CD14-positive monocyte (primary cell): ENCODE measurements at regions not wholly inside any gene's neighbourhood (a gene's known extent, or its start where the extent isn't known, plus 50 kb on each side); places are given as distances from the start of the nearest gene placed in this dataset.

ENCODE experiments used
- DNase-seq, 3 donors: peaks; one replicate each; pipeline ENCODE4 v3.0.0-alpha.2; 2011 to 2022
- H2AFZ ChIP-seq: 2 replicates; pipeline ENCODE4 v1.6.0; 2012; ENCODE audit warnings: mild to moderate bottlenecking, low read depth, low read length, inconsistent platforms; ENCODE audit not compliant: insufficient read depth, poor library complexity, severe bottlenecking
- H3K27ac ChIP-seq, 2 donors: 1 replicate in 1 of 2; 2 replicates in 1 of 2; pipeline ENCODE4 v1.5.1; 2012 to 2013; ENCODE audit warnings: low read length in 2 of 2, control low read depth in 1 of 2, inconsistent platforms in 1 of 2, low read depth in 1 of 2, mild to moderate bottlenecking in 1 of 2
- H3K27me3 ChIP-seq, 2 donors: one replicate each; pipeline versions ENCODE4 v1.6.0 to v1.6.1; 2011 to 2013; ENCODE audit warnings: low read length in 2 of 2; ENCODE audit not compliant: control insufficient read depth in 2 of 2, insufficient read depth in 2 of 2
- H3K36me3 ChIP-seq, 2 donors: replicated peaks in 1 of 2; 1 replicate in 1 of 2; 2 replicates in 1 of 2; pipeline versions ENCODE4 v1.5.1 to v1.6.1; 2012 to 2013; ENCODE audit warnings: low read length in 2 of 2, control low read depth in 1 of 2, inconsistent platforms in 1 of 2, mild to moderate bottlenecking in 1 of 2; ENCODE audit not compliant: insufficient read depth in 2 of 2, control insufficient read depth in 1 of 2
- H3K4me1 ChIP-seq, 2 donors: 1 replicate in 1 of 2; 2 replicates in 1 of 2; pipeline versions ENCODE4 v1.5.1 to v1.6.1; 2012 to 2013; ENCODE audit warnings: low read length in 2 of 2, control low read depth in 1 of 2, inconsistent platforms in 1 of 2, mild to moderate bottlenecking in 1 of 2, moderate library complexity in 1 of 2; ENCODE audit not compliant: insufficient read depth in 2 of 2, control insufficient read depth in 1 of 2
- H3K4me2 ChIP-seq: replicated peaks from 2 replicates; pipeline ENCODE3; 2012; ENCODE audit warnings: low read length, moderate library complexity, mild to moderate bottlenecking; ENCODE audit not compliant: poor library complexity, severe bottlenecking; ENCODE audit errors: extremely low read depth
- H3K4me3 ChIP-seq, 3 experiments: fragments of 200-600 bp in 1 of 3; sonication (generic) in 1 of 3; replicated peaks in 1 of 3; 1 replicate in 2 of 3; 2 replicates in 1 of 3; pipeline ENCODE4 v1.5.1; 2011 to 2013; ENCODE audit warnings: low read length in 3 of 3, mild to moderate bottlenecking in 3 of 3, control low read depth in 2 of 3, low read depth in 2 of 3, inconsistent platforms in 1 of 3, moderate library complexity in 1 of 3
- H3K79me2 ChIP-seq: 2 replicates; pipeline ENCODE4 v1.6.0; 2012; ENCODE audit warnings: mild to moderate bottlenecking, control low read depth, inconsistent platforms, low read length, moderate library complexity; ENCODE audit not compliant: insufficient read depth
- H3K9ac ChIP-seq: 2 replicates; pipeline ENCODE4 v1.6.0; 2017; ENCODE audit warnings: low read length, mild to moderate bottlenecking; ENCODE audit not compliant: insufficient read depth, poor library complexity, severe bottlenecking
- H3K9me3 ChIP-seq, 2 donors: replicated peaks in 1 of 2; 1 replicate in 1 of 2; 2 replicates in 1 of 2; pipeline versions ENCODE4 v1.5.1 to v1.6.1; 2012 to 2013; ENCODE audit warnings: low read length in 2 of 2, control low read depth in 1 of 2; ENCODE audit not compliant: control insufficient read depth in 1 of 2, insufficient read depth in 1 of 2
- H4K20me1 ChIP-seq: 2 replicates; pipeline ENCODE4 v1.6.0; 2012; ENCODE audit warnings: mild to moderate bottlenecking, low read length, control low read depth, moderate library complexity; ENCODE audit not compliant: insufficient read depth
- H3K27ac Mint-ChIP-seq, 7 donors: one replicate each; pipeline ENCODE4 v1.8.0; 2020; ENCODE audit warnings: mild to moderate bottlenecking in 7 of 7, mixed read lengths in 7 of 7, moderate library complexity in 6 of 7, inconsistent platforms in 2 of 7
- H3K27me3 Mint-ChIP-seq, 3 donors: one replicate each; pipeline ENCODE4 v1.8.0; 2021 to 2022; ENCODE audit warnings: low read depth in 3 of 3, mild to moderate bottlenecking in 3 of 3, mixed read lengths in 3 of 3, moderate library complexity in 3 of 3, inconsistent platforms in 1 of 3
- H3K36me3 Mint-ChIP-seq, 2 donors: one replicate each; pipeline ENCODE4 v1.8.0; 2020; ENCODE audit warnings: mixed read lengths in 2 of 2, inconsistent platforms in 1 of 2, mild to moderate bottlenecking in 1 of 2
- H3K4me1 Mint-ChIP-seq: one replicate; pipeline ENCODE4 v1.8.0; 2020; ENCODE audit warnings: mild to moderate bottlenecking, mixed read lengths
- H3K4me3 Mint-ChIP-seq, 2 donors: one replicate each; pipeline ENCODE4 v1.8.0; 2020; ENCODE audit warnings: mild to moderate bottlenecking in 2 of 2, mixed read lengths in 2 of 2, moderate library complexity in 1 of 2
- H3K9me3 Mint-ChIP-seq, 7 donors: one replicate each; pipeline ENCODE4 v1.8.0; 2020 to 2022; ENCODE audit warnings: mixed read lengths in 7 of 7, mild to moderate bottlenecking in 6 of 7, moderate library complexity in 6 of 7, inconsistent platforms in 2 of 7
- WGBS: methylation state at CpG from one replicate; pipeline ENCODE4 v1.1.5; 2013; ENCODE audit warnings: missing lambda C conversion rate; ENCODE audit not compliant: insufficient coverage; 5-methylcytosine and 5-hydroxymethylcytosine counted together
- intact Hi-C, 2 donors: fragments of 100-400 bp; cut with micrococcal nuclease; formaldehyde crosslinking; loops; one replicate each; pipeline versions ENCODE4 v1.15.0 to v1.15.1; 2023
- TF ChIP-seq, protein P1 (sequence below): fragments of 200-600 bp; IDR thresholded peaks from one replicate; pipeline ENCODE4 v1.8.0; 2022; ENCODE audit warnings: antibody characterized with exemption, mild to moderate bottlenecking

DNA sequence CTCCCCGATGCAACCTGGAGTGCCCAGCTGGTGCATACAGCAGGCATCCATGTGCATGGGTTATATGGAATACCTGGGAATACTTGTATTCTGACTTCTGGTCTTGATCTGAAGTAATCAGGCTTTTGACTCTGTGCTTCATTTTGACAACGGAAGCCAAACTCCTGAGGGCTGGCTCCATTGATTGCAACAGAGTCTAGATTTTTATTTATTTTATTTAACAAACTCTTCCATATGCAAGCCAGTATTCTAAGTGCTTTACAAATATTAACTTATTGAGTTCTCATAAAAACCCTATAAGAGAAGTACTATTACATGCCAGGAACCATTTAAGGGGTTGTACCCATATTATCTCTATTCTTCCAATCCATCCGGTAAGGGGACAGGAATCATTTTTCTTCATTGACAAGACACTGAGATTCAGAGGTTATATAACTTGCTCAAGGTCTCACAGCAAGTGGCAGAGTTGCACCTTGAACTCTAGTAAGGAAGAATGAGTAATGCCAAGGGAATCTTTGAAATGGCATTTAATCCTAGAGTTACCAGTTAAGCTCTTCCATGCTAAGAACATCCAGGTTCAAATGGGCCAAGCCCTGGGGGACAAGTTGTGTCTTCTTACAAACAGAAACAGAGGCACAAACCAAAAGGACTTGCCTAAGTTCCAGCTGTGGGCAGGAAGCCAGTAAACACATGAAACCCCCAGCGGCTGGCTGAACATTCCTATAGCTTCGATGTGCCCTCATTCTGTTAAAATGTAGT, 241.0 kb downstream of the WDR11 start:
- no peaks in the 10 kb centered on the region for H3K36me3 ChIP-seq
- no peaks in the 10 kb centered on the region for H3K4me1 ChIP-seq
- intact Hi-C loops, result no loop called here
- no peak overlapping the region for H3K27ac ChIP-seq
- H3K9me3 ChIP-seq, result peaks cover 0 to 4% of the 10 kb centered on the region in 2 donors
- no peak overlapping the region for H3K27ac Mint-ChIP-seq
- no peaks in the 10 kb centered on the region for H3K36me3 Mint-ChIP-seq
- no peak overlapping the region for H3K4me3 ChIP-seq
- no peak overlapping the region for H2AFZ ChIP-seq
- no peak overlapping the region for H3K9ac ChIP-seq
- TF ChIP-seq, protein P1, sequence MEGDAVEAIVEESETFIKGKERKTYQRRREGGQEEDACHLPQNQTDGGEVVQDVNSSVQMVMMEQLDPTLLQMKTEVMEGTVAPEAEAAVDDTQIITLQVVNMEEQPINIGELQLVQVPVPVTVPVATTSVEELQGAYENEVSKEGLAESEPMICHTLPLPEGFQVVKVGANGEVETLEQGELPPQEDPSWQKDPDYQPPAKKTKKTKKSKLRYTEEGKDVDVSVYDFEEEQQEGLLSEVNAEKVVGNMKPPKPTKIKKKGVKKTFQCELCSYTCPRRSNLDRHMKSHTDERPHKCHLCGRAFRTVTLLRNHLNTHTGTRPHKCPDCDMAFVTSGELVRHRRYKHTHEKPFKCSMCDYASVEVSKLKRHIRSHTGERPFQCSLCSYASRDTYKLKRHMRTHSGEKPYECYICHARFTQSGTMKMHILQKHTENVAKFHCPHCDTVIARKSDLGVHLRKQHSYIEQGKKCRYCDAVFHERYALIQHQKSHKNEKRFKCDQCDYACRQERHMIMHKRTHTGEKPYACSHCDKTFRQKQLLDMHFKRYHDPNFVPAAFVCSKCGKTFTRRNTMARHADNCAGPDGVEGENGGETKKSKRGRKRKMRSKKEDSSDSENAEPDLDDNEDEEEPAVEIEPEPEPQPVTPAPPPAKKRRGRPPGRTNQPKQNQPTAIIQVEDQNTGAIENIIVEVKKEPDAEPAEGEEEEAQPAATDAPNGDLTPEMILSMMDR, result no peak
- H3K27me3 ChIP-seq, result no peaks in the 10 kb centered on the region
- H3K27me3 Mint-ChIP-seq, result peaks cover 0 to 8% (median 2%) of the 10 kb centered on the region in 3 donors
- peaks cover 0 to 10% (median 6%) of the 10 kb centered on the region in 7 donors for H3K9me3 Mint-ChIP-seq
- WGBS, result 86% methylated on average over 2 of the region's 5 CpGs
- no peak overlapping the region for H3K4me3 Mint-ChIP-seq
- H3K4me1 Mint-ChIP-seq, result no peaks in the 10 kb centered on the region
- DNase-seq, result no peak
- no peaks in the 10 kb centered on the region for H3K79me2 ChIP-seq
- no peak overlapping the region for H3K4me2 ChIP-seq
- no peaks in the 10 kb centered on the region for H4K20me1 ChIP-seq

- WGBS, result no CpG with 5 or more reads among the region's 1 CpG
- TF ChIP-seq, protein P1, result no peak
- no peak overlapping the region for H3K4me3 Mint-ChIP-seq
- H3K9me3 Mint-ChIP-seq, result peaks cover 0 to 10% (median 5%) of the 10 kb centered on the region in 7 donors
- peaks cover 0 to 8% (median 2%) of the 10 kb centered on the region in 3 donors for H3K27me3 Mint-ChIP-seq
- H3K27ac Mint-ChIP-seq, result no peak overlapping the region
- no peaks in the 10 kb centered on the region for H3K4me1 Mint-ChIP-seq
- peaks cover 0 to 4% of the 10 kb centered on the region in 2 donors for H3K9me3 ChIP-seq
- H3K4me3 ChIP-seq, result no peak overlapping the region
- H2AFZ ChIP-seq, result no peak overlapping the region
- no peaks in the 10 kb centered on the region for H3K36me3 Mint-ChIP-seq
- H3K4me1 ChIP-seq, result no peaks in the 10 kb centered on the region
- no peak overlapping the region for H3K27ac ChIP-seq
- intact Hi-C loops, result no loop called here
- no peaks in the 10 kb centered on the region for H4K20me1 ChIP-seq
- no peak overlapping the region for H3K9ac ChIP-seq
- no peaks in the 10 kb centered on the region for H3K36me3 ChIP-seq
- H3K27me3 ChIP-seq, result no peaks in the 10 kb centered on the region
- H3K4me2 ChIP-seq, result no peak overlapping the region
- DNase-seq, result no peak
- H3K79me2 ChIP-seq, result no peaks in the 10 kb centered on the region
These were observed 241.5 kb downstream of the WDR11 start for GRCh38 chr10:121092720-121093095.
